Peyer's patch (tissue), 4 donors: ENCODE measurements at regions not wholly inside any gene's neighbourhood (a gene's known extent, or its start where the extent isn't known, plus 50 kb on each side); places are given as distances from the start of the nearest gene placed in this dataset.

Source experiments
- DNase-seq, 3 donors: peaks; one replicate each; pipeline ENCODE4 v3.0.0-alpha.2; 2017 to 2019
- H3K27ac ChIP-seq, 4 donors: fragments of 200-600 bp; sonication (generic); one replicate each; pipeline ENCODE4 v1.5.1; 2016 to 2019
- H3K27me3 ChIP-seq, 2 donors: fragments of 200-600 bp; sonication (generic); one replicate each; pipeline ENCODE4 v1.5.1; 2019
- H3K36me3 ChIP-seq, 3 donors: fragments of 200-600 bp; sonication (generic); one replicate each; pipeline ENCODE4 v1.5.1; 2016 to 2019
- H3K4me1 ChIP-seq, 4 donors: fragments of 200-600 bp; sonication (generic); one replicate each; pipeline ENCODE4 v1.5.1; 2016 to 2019
- H3K4me3 ChIP-seq, 4 donors: fragments of 200-600 bp; sonication (generic); 1 replicate in 3 of 4; 2 replicates in 1 of 4; pipeline ENCODE4 v1.5.1; 2016 to 2019; ENCODE audit warnings: mild to moderate bottlenecking in 1 of 4
- H3K9me3 ChIP-seq, 4 donors: fragments of 200-600 bp; sonication (generic); one replicate each; pipeline ENCODE4 v1.5.1; 2016 to 2019; ENCODE audit warnings: mild to moderate bottlenecking in 1 of 4
- POLR2A ChIP-seq, 2 donors: fragments of 450-650 bp; IDR thresholded peaks; one replicate each; pipeline ENCODE4 v1.5.1; 2017; ENCODE audit warnings: antibody characterized with exemption in 2 of 2, mild to moderate bottlenecking in 2 of 2, moderate library complexity in 2 of 2
- TF ChIP-seq, protein P1 (sequence below), 6 experiments: fragments of 450-650 bp in 4 of 6; fragments of 200-600 bp in 2 of 6; sonication (generic) in 1 of 6; IDR thresholded peaks; one replicate each; pipeline ENCODE4 v1.5.1; 2017 to 2019; ENCODE audit warnings: antibody characterized with exemption in 6 of 6, mild to moderate bottlenecking in 3 of 6, moderate library complexity in 1 of 6

DNA sequence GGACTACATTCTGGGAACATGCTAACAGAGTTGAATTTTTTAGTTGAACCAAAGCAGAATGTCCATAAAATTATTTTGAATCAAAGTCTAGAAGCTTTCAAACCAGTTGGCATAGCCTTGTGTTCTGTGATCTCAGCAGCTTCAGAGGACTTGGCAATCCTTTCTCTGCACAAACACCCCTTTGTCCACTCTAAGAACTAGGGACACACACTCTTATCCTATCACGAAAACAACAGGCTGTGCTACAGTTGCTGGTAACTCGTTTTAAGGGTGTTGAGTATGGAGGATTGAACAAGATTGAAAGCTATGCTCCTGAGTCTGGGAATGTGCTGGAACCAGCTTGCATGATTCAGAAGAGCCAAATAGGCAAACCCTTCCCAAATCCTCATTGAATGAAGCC is 76.4 kb upstream of the PRSS58 start:
- no peaks in the 10 kb centered on the region for H3K27me3 ChIP-seq
- H3K9me3 ChIP-seq, result no peaks in the 10 kb centered on the region
- no peak overlapping the region for H3K4me3 ChIP-seq
- no peak for DNase-seq
- H3K4me1 ChIP-seq, result no peaks in the 10 kb centered on the region
- no peaks in the 10 kb centered on the region for H3K36me3 ChIP-seq
- H3K27ac ChIP-seq, result no peak overlapping the region
- TF ChIP-seq POLR2A (IDR thresholded peaks at IDR 0.05), result no peak
- TF ChIP-seq, protein P1, sequence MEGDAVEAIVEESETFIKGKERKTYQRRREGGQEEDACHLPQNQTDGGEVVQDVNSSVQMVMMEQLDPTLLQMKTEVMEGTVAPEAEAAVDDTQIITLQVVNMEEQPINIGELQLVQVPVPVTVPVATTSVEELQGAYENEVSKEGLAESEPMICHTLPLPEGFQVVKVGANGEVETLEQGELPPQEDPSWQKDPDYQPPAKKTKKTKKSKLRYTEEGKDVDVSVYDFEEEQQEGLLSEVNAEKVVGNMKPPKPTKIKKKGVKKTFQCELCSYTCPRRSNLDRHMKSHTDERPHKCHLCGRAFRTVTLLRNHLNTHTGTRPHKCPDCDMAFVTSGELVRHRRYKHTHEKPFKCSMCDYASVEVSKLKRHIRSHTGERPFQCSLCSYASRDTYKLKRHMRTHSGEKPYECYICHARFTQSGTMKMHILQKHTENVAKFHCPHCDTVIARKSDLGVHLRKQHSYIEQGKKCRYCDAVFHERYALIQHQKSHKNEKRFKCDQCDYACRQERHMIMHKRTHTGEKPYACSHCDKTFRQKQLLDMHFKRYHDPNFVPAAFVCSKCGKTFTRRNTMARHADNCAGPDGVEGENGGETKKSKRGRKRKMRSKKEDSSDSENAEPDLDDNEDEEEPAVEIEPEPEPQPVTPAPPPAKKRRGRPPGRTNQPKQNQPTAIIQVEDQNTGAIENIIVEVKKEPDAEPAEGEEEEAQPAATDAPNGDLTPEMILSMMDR (IDR thresholded peaks at IDR 0.05), result no peak

DNA sequence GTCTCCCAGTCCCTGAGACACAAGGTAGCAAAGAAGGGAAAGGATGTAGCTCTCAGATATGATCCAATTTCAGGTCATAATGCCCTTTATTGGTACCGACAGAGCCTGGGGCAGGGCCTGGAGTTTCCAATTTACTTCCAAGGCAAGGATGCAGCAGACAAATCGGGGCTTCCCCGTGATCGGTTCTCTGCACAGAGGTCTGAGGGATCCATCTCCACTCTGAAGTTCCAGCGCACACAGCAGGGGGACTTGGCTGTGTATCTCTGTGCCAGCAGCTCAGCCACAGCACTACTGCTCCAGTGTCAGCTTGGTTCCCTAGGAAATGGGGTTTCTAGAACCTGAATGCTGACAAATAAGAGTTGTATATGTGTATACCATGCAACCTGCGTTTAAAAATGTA is 74.6 kb upstream of the PRSS58 start:
- DNase-seq, result no peak
- Histone ChIP-seq H3K4me3 (no peak overlapping the region), H3K27me3 (no peaks in the 10 kb centered on the region), H3K4me1 (no peaks in the 10 kb centered on the region), H3K9me3 (no peaks in the 10 kb centered on the region), H3K27ac (no peak overlapping the region), H3K36me3 (no peaks in the 10 kb centered on the region)
- no peak for TF ChIP-seq POLR2A (IDR thresholded peaks at IDR 0.05)
- TF ChIP-seq, protein P1 (IDR thresholded peaks at IDR 0.05), result no peak

DNA sequence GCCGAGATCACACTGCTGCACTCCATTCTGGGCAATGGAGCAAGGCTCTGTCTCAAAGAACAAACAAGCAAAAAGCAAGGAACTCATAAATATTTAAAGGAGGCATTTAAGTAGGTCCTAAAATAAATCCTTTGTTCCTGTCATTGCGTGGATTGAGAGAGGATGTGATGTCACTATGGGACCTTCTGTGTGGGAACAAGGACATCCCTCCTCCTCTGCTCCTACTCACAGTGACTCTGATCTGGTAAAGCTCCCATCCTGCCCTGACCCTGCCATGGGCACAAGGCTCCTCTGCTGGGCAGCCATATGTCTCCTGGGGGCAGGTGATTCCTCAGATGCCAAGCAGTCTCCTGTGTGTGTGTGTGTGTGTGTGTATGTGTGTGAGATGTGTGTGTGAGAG is 74.1 kb upstream of the PRSS58 start:
- TF ChIP-seq POLR2A (IDR thresholded peaks at IDR 0.05), result no peak
- TF ChIP-seq, protein P1 (IDR thresholded peaks at IDR 0.05), result no peak

DNA sequence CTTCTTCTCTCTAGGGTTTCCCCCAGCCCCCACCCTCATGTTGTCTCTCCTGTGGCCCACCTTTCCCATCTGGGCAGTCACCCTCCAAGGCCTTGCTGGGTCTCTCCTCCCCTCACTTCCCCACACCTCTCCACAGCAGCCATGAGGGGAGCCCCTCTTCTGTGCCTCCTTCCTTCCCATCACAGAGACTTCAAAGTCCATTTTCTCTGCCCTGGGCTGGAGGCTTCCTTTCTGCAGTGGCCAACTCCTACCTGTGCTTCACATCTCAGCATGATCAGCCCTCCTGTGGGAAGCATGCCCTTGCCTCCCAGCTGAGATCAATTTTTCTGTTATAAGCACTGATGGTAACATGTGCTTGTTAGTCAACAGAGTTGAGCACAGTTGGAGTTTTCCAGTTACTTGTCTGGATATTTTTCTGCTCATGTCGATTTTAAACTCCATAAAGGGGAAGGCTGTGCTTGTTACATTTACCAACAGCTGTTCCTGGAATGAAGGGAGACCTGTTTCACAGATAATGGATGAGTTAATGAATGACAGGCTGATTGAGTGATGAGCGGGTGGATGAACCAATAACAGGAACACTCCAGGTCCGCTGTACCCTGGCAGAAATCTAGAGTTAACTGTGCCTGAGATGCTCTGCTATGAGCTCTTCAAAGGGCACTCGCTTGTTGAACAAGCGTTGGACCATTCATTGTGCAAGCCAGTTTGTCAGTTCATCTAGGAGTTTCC is 71.4 kb upstream of the PRSS58 start:
- Histone ChIP-seq H3K9me3 (no peaks in the 10 kb centered on the region), H3K4me3 (no peak overlapping the region), H3K27ac (no peak overlapping the region), H3K27me3 (no peaks in the 10 kb centered on the region), H3K4me1 (no peaks in the 10 kb centered on the region), H3K36me3 (no peaks in the 10 kb centered on the region)
- no peak for TF ChIP-seq POLR2A (IDR thresholded peaks at IDR 0.05)
- TF ChIP-seq, protein P1 (IDR thresholded peaks at IDR 0.05), result no peak
- no peak for DNase-seq

More for the DNA sequence above, 74.1 kb upstream of the PRSS58 start:
- Histone ChIP-seq H3K27ac (no peak overlapping the region), H3K4me3 (no peak overlapping the region), H3K4me1 (no peaks in the 10 kb centered on the region), H3K36me3 (no peaks in the 10 kb centered on the region), H3K9me3 (no peaks in the 10 kb centered on the region), H3K27me3 (no peaks in the 10 kb centered on the region)
- DNase-seq, result no peak

DNA sequence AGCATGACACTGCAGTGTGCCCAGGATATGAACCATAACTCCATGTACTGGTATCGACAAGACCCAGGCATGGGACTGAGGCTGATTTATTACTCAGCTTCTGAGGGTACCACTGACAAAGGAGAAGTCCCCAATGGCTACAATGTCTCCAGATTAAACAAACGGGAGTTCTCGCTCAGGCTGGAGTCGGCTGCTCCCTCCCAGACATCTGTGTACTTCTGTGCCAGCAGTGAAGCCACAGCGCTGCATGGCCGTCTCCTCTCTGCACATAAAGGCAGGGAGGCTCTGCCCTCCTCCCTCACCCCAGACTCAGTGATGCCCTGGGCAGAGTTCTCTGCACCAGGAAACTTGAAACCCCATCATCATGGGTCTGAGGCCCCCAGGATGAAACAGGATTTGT is 70.7 kb upstream of the PRSS58 start:
- Histone ChIP-seq H3K9me3 (no peaks in the 10 kb centered on the region), H3K4me3 (no peak overlapping the region), H3K36me3 (no peaks in the 10 kb centered on the region), H3K4me1 (no peaks in the 10 kb centered on the region), H3K27me3 (no peaks in the 10 kb centered on the region), H3K27ac (no peak overlapping the region)
- no peak for DNase-seq
- TF ChIP-seq POLR2A (IDR thresholded peaks at IDR 0.05), result no peak
- TF ChIP-seq, protein P1 (IDR thresholded peaks at IDR 0.05), result no peak
